Mucosa of descending colon (tissue), 3 donors: ENCODE measurements at regions not wholly inside any gene's neighbourhood (a gene's known extent, or its start where the extent isn't known, plus 50 kb on each side); places are given as distances from the start of the nearest gene placed in this dataset.

Experiments
- ATAC-seq: fragments of 200-7000 bp; cut with Tn5 transposase; one replicate; pipeline ENCODE4 v1.9.1; 2020; ENCODE audit warnings: mild to moderate bottlenecking, moderate library complexity
- DNase-seq, 3 donors: peaks; one replicate each; pipeline ENCODE4 v3.0.0-alpha.2; 2020
- H3K36me3 ChIP-seq: fragments of 200-600 bp; one replicate; pipeline ENCODE4 v1.8.0; 2021; ENCODE audit warnings: low read depth, mild to moderate bottlenecking
- H3K4me1 ChIP-seq: fragments of 200-600 bp; one replicate; pipeline ENCODE4 v1.8.0; 2021; ENCODE audit warnings: low read depth, mild to moderate bottlenecking
- H3K4me3 ChIP-seq: fragments of 200-600 bp; one replicate; pipeline ENCODE4 v1.8.0; 2021; ENCODE audit warnings: mild to moderate bottlenecking
- H3K9me3 ChIP-seq: fragments of 200-600 bp; one replicate; pipeline ENCODE4 v1.8.0; 2021; ENCODE audit warnings: mild to moderate bottlenecking
- CTCF ChIP-seq: fragments of 200-600 bp; IDR thresholded peaks from one replicate; pipeline ENCODE4 v1.8.0; 2022; ENCODE audit warnings: antibody characterized with exemption, mild to moderate bottlenecking
- intact Hi-C, 2 donors: fragments of 100-400 bp; cut with DNase I in 1 of 2; cut with micrococcal nuclease in 1 of 2; formaldehyde crosslinking; loops; one replicate each; pipeline versions ENCODE4 v1.11.0 to v1.11.1; 2022; cut with DNase I, micrococcal nuclease
- donor health status: DM: no; HTN: no; CAD: no; lungs with moderate emphysema.
- donor health status: DM: no; HTN: no; CAD: no.
- donor health status: DM: no; HTN: yes; CAD: no.

- H3K36me3 ChIP-seq, result no peaks in the 10 kb centered on the region
- no peaks in the 10 kb centered on the region for H3K9me3 ChIP-seq
- DNase-seq (peak in 1 of 3 donors; percentile 19), ATAC-seq (peak; percentile 47)
- no peaks in the 10 kb centered on the region for H3K4me1 ChIP-seq
- H3K4me3 ChIP-seq, result no peak overlapping the region
- TF ChIP-seq CTCF, result no peak
- intact Hi-C loops, result loop anchor here (5.0 kb wide), 2 partner anchors 161 to 176 kb away; no protein-coding TSS in a partner anchor
These were observed 84.5 kb upstream of the DYNC1I1 start for GRCh38 chr7:95687759-95688343.

GRCh38 chr7:95686109-95686508, 86.2 kb upstream of the DYNC1I1 start:
- Histone ChIP-seq H3K4me3 (no peak overlapping the region), H3K4me1 (no peaks in the 10 kb centered on the region), H3K9me3 (no peaks in the 10 kb centered on the region), H3K36me3 (no peaks in the 10 kb centered on the region)
- DNase-seq, result peak in 2 of 3 donors; percentile 33 to 69
- intact Hi-C loops, result loop anchor here (5.0 kb wide), 2 partner anchors 159 to 174 kb away; no protein-coding TSS in a partner anchor
- no peak for TF ChIP-seq CTCF
- ATAC-seq, result peak; percentile 79

- no peaks in the 10 kb centered on the region for H3K9me3 ChIP-seq
- no peaks in the 10 kb centered on the region for H3K36me3 ChIP-seq
- H3K4me3 ChIP-seq, result no peak overlapping the region
- DNase-seq, result no peak
- no peak for TF ChIP-seq CTCF
- intact Hi-C loops, result loop anchor here in 1 of 2 donors (5.0 kb wide), 1 partner anchor 157 kb away; no protein-coding TSS in a partner anchor
- H3K4me1 ChIP-seq, result no peaks in the 10 kb centered on the region
- no peak for ATAC-seq
These were observed 87.8 kb upstream of the DYNC1I1 start for GRCh38 chr7:95684505-95684904.

- H3K36me3 ChIP-seq, result no peaks in the 10 kb centered on the region
- ATAC-seq (peak; percentile 48), DNase-seq (no peak)
- TF ChIP-seq CTCF, result no peak
- intact Hi-C loops, result loop anchor here in 1 of 2 donors (5.0 kb wide), 1 partner anchor 157 kb away; no protein-coding TSS in a partner anchor
- no peaks in the 10 kb centered on the region for H3K9me3 ChIP-seq
- no peak overlapping the region for H3K4me3 ChIP-seq
- no peaks in the 10 kb centered on the region for H3K4me1 ChIP-seq
These were observed 87.7 kb upstream of the PDK4 start for GRCh38 chr7:95684037-95684436.

GRCh38 chr7:95682913-95683312, 86.6 kb upstream of the PDK4 start:
- Histone ChIP-seq H3K4me3 (no peak overlapping the region), H3K36me3 (no peaks in the 10 kb centered on the region), H3K4me1 (no peaks in the 10 kb centered on the region), H3K9me3 (no peaks in the 10 kb centered on the region)
- DNase-seq (no peak), ATAC-seq (no peak)
- intact Hi-C loops, result loop anchor here in 1 of 2 donors (5.0 kb wide), 1 partner anchor 156 kb away; no protein-coding TSS in a partner anchor
- no peak for TF ChIP-seq CTCF
